ENCODE measurements at regions not wholly inside any gene's neighbourhood (a gene's known extent, or its start where the extent isn't known, plus 50 kb on each side); places are given as distances from the start of the nearest gene placed in this dataset.

GRCh38 chr2:53021292-53021691 is 746.3 kb upstream of the CHAC2 start:
- DNase-seq: no peak

GRCh38 chr2:53018825-53019425 is 748.7 kb upstream of the CHAC2 start:
- no peak for DNase-seq

- no peak for DNase-seq
Observed at GRCh38 chr2:53006980-53007379, 760.6 kb upstream of the CHAC2 start.

GRCh38 chr2:53004413-53004812 is 763.2 kb upstream of the CHAC2 start:
- DNase-seq: no peak

GRCh38 chr2:52995424-52995823 is 772.2 kb upstream of the CHAC2 start:
- no peak for DNase-seq

GRCh38 chr2:52976143-52976949 is 791.3 kb upstream of the CHAC2 start:
- no peak for DNase-seq

- no peak for DNase-seq
Observed at GRCh38 chr2:52974127-52974526, 793.5 kb upstream of the CHAC2 start.

- DNase-seq: no peak
Observed at GRCh38 chr2:52970642-52971041, 797.0 kb upstream of the CHAC2 start.

GRCh38 chr2:52968043-52968442 is 799.6 kb upstream of the CHAC2 start:
- no peak for DNase-seq

GRCh38 chr2:52964916-52965530 is 802.6 kb upstream of the CHAC2 start:
- DNase-seq: no peak

GRCh38 chr2:52961403-52961802 is 806.2 kb upstream of the CHAC2 start:
- no peak for DNase-seq

GRCh38 chr2:52960881-52961280 is 806.7 kb upstream of the CHAC2 start:
- DNase-seq: no peak

GRCh38 chr2:52959801-52960200 is 807.8 kb upstream of the CHAC2 start:
- DNase-seq: no peak

- no peak for DNase-seq
Observed at GRCh38 chr2:52956766-52957165, 810.8 kb upstream of the CHAC2 start.

- no peak for DNase-seq
Observed at GRCh38 chr2:52956118-52956517, 811.5 kb upstream of the CHAC2 start.

- no peak for DNase-seq
Observed at GRCh38 chr2:52955079-52955478, 812.5 kb upstream of the CHAC2 start.

- no peak for DNase-seq
Observed at GRCh38 chr2:52940101-52940500, 827.5 kb upstream of the CHAC2 start.

GRCh38 chr2:52939250-52939649 is 828.4 kb upstream of the CHAC2 start:
- DNase-seq: no peak

- DNase-seq: no peak
Observed at GRCh38 chr2:52936029-52936428, 831.6 kb upstream of the CHAC2 start.

GRCh38 chr2:52934920-52935640 is 832.5 kb upstream of the CHAC2 start:
- no peak for DNase-seq

GRCh38 chr2:52934323-52934898 is 833.2 kb upstream of the CHAC2 start:
- DNase-seq: no peak

GRCh38 chr2:52933878-52934277 is 833.7 kb upstream of the CHAC2 start:
- no peak for DNase-seq

- DNase-seq: no peak
Observed at GRCh38 chr2:52931660-52932059, 835.9 kb upstream of the CHAC2 start.

Measured in GDM1 (cell line).